ENCODE measurements at regions not wholly inside any gene's neighbourhood (a gene's known extent, or its start where the extent isn't known, plus 50 kb on each side); places are given as distances from the start of the nearest gene placed in this dataset.

- Mint-ChIP-seq H3K4me1 (peaks cover 13% of the 10 kb centered on the region), H3K36me3 (ENCODE audit: low read depth) (peaks cover 4% of the 10 kb centered on the region), H3K27me3 (ENCODE audit: low read depth) (no peaks in the 10 kb centered on the region), H3K4me3 (no peak overlapping the region), H3K9me3 (peaks cover 3% of the 10 kb centered on the region), H3K27ac (ENCODE audit: unreplicated experiment) (no peak overlapping the region)
- no peak for DNase-seq (ENCODE audit: low read depth, low spot score)
- TF ChIP-seq CTCF (conservative IDR thresholded peaks at IDR 0.05) = no peak
Observed at GRCh38 chr1:80759354-80759753, 1041.4 kb upstream of the ADGRL2 start.

- no peaks in the 10 kb centered on the region for H3K4me1 Mint-ChIP-seq
- H3K4me3 Mint-ChIP-seq = no peak overlapping the region
- H3K27ac Mint-ChIP-seq (ENCODE audit: unreplicated experiment) = no peak overlapping the region
- H3K9me3 Mint-ChIP-seq = peaks cover 9% of the 10 kb centered on the region
- no peaks in the 10 kb centered on the region for H3K27me3 Mint-ChIP-seq (ENCODE audit: low read depth)
- DNase-seq (ENCODE audit: low read depth, low spot score) = no peak
- peaks cover 8% of the 10 kb centered on the region for H3K36me3 Mint-ChIP-seq (ENCODE audit: low read depth)
- TF ChIP-seq CTCF (conservative IDR thresholded peaks at IDR 0.05) = no peak
Observed at GRCh38 chr1:80755944-80756343, 1044.8 kb upstream of the ADGRL2 start.

DNA sequence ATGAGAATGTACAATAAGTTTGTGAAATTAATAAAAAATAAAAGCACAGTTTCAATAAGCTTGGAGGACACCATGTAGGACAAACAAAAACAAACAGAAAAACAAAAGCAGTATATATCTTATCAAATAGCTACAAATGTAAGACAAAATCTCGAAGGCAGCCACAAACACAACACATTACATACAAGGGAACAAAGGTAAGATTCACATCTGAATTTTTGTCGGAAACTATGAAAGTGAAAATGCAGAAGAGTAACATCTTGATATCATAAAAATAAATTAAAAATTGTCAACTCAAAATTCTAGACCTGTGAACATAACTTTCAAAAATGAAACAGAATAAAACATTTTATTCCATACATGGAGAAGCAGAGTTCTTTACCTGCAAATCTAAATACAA is 1049.5 kb upstream of the ADGRL2 start:
- peaks cover 7% of the 10 kb centered on the region for H3K36me3 Mint-ChIP-seq (ENCODE audit: low read depth)
- no peak overlapping the region for H3K27ac Mint-ChIP-seq (ENCODE audit: unreplicated experiment)

DNA sequence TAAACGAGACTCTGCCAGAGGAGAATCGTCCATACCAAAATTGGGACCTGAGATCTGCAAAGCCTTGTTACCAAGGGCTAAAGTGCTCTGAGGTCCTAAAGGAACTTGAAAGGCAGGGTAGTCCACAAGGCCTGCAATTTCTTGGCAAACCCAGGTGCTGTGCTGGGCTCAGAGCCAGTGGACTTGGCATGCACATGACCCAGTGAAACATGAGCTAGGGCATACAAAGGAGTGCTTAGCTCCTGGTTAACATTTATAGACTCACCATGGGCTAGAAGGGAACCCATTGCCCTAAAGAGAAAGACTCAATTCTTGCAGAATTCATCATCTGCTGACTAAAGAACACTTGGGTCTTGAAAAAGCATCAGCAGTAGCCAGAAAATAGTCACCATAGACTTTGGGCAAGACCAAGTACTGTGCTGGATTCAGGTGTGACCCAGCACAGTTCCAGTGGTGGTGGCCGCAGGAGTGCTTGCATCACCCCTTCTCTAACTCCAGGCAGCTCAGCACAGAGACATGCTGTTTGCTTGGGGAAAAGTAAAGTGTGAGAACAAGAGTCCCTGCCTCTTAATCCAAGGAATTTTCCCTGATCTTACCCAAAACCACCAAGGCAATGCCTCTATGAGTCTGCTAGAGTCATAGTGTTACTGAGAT is 1069.4 kb upstream of the ADGRL2 start:
- Mint-ChIP-seq H3K4me1 (no peaks in the 10 kb centered on the region), H3K27me3 (ENCODE audit: low read depth) (no peaks in the 10 kb centered on the region), H3K4me3 (no peak overlapping the region), H3K9me3 (peaks cover 14% of the 10 kb centered on the region), H3K36me3 (ENCODE audit: low read depth) (peaks cover 2% of the 10 kb centered on the region), H3K27ac (ENCODE audit: unreplicated experiment) (no peak overlapping the region)
- TF ChIP-seq CTCF (conservative IDR thresholded peaks at IDR 0.05) = no peak
- no peak for DNase-seq (ENCODE audit: low read depth, low spot score)

More for the DNA sequence above, 1049.5 kb upstream of the ADGRL2 start:
- no peaks in the 10 kb centered on the region for H3K27me3 Mint-ChIP-seq (ENCODE audit: low read depth)
- no peak overlapping the region for H3K4me3 Mint-ChIP-seq
- peaks cover 9% of the 10 kb centered on the region for H3K9me3 Mint-ChIP-seq
- DNase-seq (ENCODE audit: low read depth, low spot score) = no peak
- H3K4me1 Mint-ChIP-seq = no peaks in the 10 kb centered on the region
- TF ChIP-seq CTCF (conservative IDR thresholded peaks at IDR 0.05) = no peak

GRCh38 chr1:80722611-80723010 is 1078.1 kb upstream of the ADGRL2 start:
- DNase-seq (ENCODE audit: low read depth, low spot score) = no peak
- Mint-ChIP-seq H3K4me3 (no peak overlapping the region), H3K36me3 (ENCODE audit: low read depth) (no peaks in the 10 kb centered on the region), H3K27ac (ENCODE audit: unreplicated experiment) (no peak overlapping the region), H3K4me1 (no peaks in the 10 kb centered on the region), H3K27me3 (ENCODE audit: low read depth) (no peaks in the 10 kb centered on the region), H3K9me3 (peaks cover 11% of the 10 kb centered on the region)
- TF ChIP-seq CTCF (conservative IDR thresholded peaks at IDR 0.05) = no peak
